Nephron (organoid): ENCODE measurements at regions not wholly inside any gene's neighbourhood (a gene's known extent, or its start where the extent isn't known, plus 50 kb on each side); places are given as distances from the start of the nearest gene placed in this dataset.

Source experiments
- H3K27ac Mint-ChIP-seq, 3 experiments: 2 replicates each; pipeline ENCODE4 v1.8.0; 2020; ENCODE audit warnings: mixed read lengths in 3 of 3, mild to moderate bottlenecking in 2 of 3, moderate library complexity in 1 of 3
- H3K27me3 Mint-ChIP-seq: 2 replicates; pipeline ENCODE4 v1.8.0; 2021; ENCODE audit warnings: low read depth, mild to moderate bottlenecking, moderate library complexity, mixed read lengths
- H3K36me3 Mint-ChIP-seq: 2 replicates; pipeline ENCODE4 v1.8.0; 2020; ENCODE audit warnings: low read depth, mixed read lengths
- H3K4me1 Mint-ChIP-seq: 2 replicates; pipeline ENCODE4 v1.8.0; 2020; ENCODE audit warnings: mixed read lengths
- H3K4me3 Mint-ChIP-seq, 3 experiments: 2 replicates each; pipeline ENCODE4 v1.8.0; 2020; ENCODE audit warnings: mild to moderate bottlenecking in 3 of 3, mixed read lengths in 3 of 3, moderate library complexity in 2 of 3
- H3K9me3 Mint-ChIP-seq: 2 replicates; pipeline ENCODE4 v1.8.0; 2020; ENCODE audit warnings: mixed read lengths
- CTCF ChIP-seq, 3 experiments: fragments of 200-600 bp; sonication (generic); IDR thresholded peaks; one replicate each; pipeline ENCODE4 v1.5.0; 2021; ENCODE audit warnings: antibody characterized with exemption in 3 of 3; ENCODE audit not compliant: unreplicated experiment in 3 of 3

GRCh38 chr13:63403733-63404132 is 1988.1 kb upstream of the PCDH20 start:
- no peaks in the 10 kb centered on the region for H3K36me3 Mint-ChIP-seq
- no peak overlapping the region for H3K27ac Mint-ChIP-seq
- no peak for TF ChIP-seq CTCF (IDR thresholded peaks at IDR 0.05; ENCODE audit: unreplicated experiment in 3 of 3)
- H3K4me1 Mint-ChIP-seq: peaks cover 23% of the 10 kb centered on the region
- H3K9me3 Mint-ChIP-seq: no peaks in the 10 kb centered on the region
- H3K4me3 Mint-ChIP-seq: no peak overlapping the region
- H3K27me3 Mint-ChIP-seq: no peaks in the 10 kb centered on the region

- no peak for TF ChIP-seq CTCF (IDR thresholded peaks at IDR 0.05; ENCODE audit: unreplicated experiment in 3 of 3)
- Mint-ChIP-seq H3K9me3 (no peaks in the 10 kb centered on the region), H3K36me3 (no peaks in the 10 kb centered on the region), H3K4me1 (no peaks in the 10 kb centered on the region), H3K4me3 (no peak overlapping the region), H3K27me3 (no peaks in the 10 kb centered on the region), H3K27ac (no peak overlapping the region)
These were observed 1981.1 kb upstream of the PCDH20 start for GRCh38 chr13:63396746-63397145.

GRCh38 chr13:63393112-63393511 is 1977.5 kb upstream of the PCDH20 start:
- Mint-ChIP-seq H3K4me1 (no peaks in the 10 kb centered on the region), H3K27ac (no peak overlapping the region), H3K4me3 (no peak overlapping the region), H3K36me3 (no peaks in the 10 kb centered on the region), H3K9me3 (no peaks in the 10 kb centered on the region), H3K27me3 (no peaks in the 10 kb centered on the region)
- TF ChIP-seq CTCF (IDR thresholded peaks at IDR 0.05; ENCODE audit: unreplicated experiment in 3 of 3): no peak

- no peak overlapping the region for H3K27ac Mint-ChIP-seq
- H3K36me3 Mint-ChIP-seq: no peaks in the 10 kb centered on the region
- no peaks in the 10 kb centered on the region for H3K4me1 Mint-ChIP-seq
- no peaks in the 10 kb centered on the region for H3K27me3 Mint-ChIP-seq
- no peaks in the 10 kb centered on the region for H3K9me3 Mint-ChIP-seq
- no peak for TF ChIP-seq CTCF (IDR thresholded peaks at IDR 0.05; ENCODE audit: unreplicated experiment in 3 of 3)
- H3K4me3 Mint-ChIP-seq: no peak overlapping the region
These were observed 1974.1 kb upstream of the PCDH20 start for GRCh38 chr13:63389756-63390155.

GRCh38 chr13:63381078-63381859 is 1965.6 kb upstream of the PCDH20 start:
- Mint-ChIP-seq H3K9me3 (peaks cover 16% of the 10 kb centered on the region), H3K4me3 (no peak overlapping the region), H3K27ac (no peak overlapping the region), H3K27me3 (no peaks in the 10 kb centered on the region), H3K36me3 (no peaks in the 10 kb centered on the region), H3K4me1 (no peaks in the 10 kb centered on the region)
- no peak for TF ChIP-seq CTCF (IDR thresholded peaks at IDR 0.05; ENCODE audit: unreplicated experiment in 3 of 3)

GRCh38 chr13:63377986-63378385 is 1962.3 kb upstream of the PCDH20 start:
- H3K4me1 Mint-ChIP-seq: no peaks in the 10 kb centered on the region
- H3K27ac Mint-ChIP-seq: no peak overlapping the region
- no peaks in the 10 kb centered on the region for H3K36me3 Mint-ChIP-seq
- H3K4me3 Mint-ChIP-seq: no peak overlapping the region
- peaks cover 16% of the 10 kb centered on the region for H3K9me3 Mint-ChIP-seq
- no peaks in the 10 kb centered on the region for H3K27me3 Mint-ChIP-seq
- no peak for TF ChIP-seq CTCF (IDR thresholded peaks at IDR 0.05; ENCODE audit: unreplicated experiment in 3 of 3)
